ENCODE measurements at regions not wholly inside any gene's neighbourhood (a gene's known extent, or its start where the extent isn't known, plus 50 kb on each side); places are given as distances from the start of the nearest gene placed in this dataset.

- no peak for TF ChIP-seq CTCF (IDR thresholded peaks at IDR 0.05; ENCODE audit: poor library complexity)
- TF ChIP-seq EZH2phosphoT487 (IDR thresholded peaks at IDR 0.05; ENCODE audit: low read depth, severe bottlenecking, unreplicated experiment), result no peak
- no peak for TF ChIP-seq EZH2 (IDR thresholded peaks at IDR 0.05; ENCODE audit: borderline replicate concordance)
Measured at GRCh38 chr12:131365821-131366260, 345.0 kb upstream of the SFSWAP start.
